ENCODE measurements at regions not wholly inside any gene's neighbourhood (a gene's known extent, or its start where the extent isn't known, plus 50 kb on each side); places are given as distances from the start of the nearest gene placed in this dataset.

DNA sequence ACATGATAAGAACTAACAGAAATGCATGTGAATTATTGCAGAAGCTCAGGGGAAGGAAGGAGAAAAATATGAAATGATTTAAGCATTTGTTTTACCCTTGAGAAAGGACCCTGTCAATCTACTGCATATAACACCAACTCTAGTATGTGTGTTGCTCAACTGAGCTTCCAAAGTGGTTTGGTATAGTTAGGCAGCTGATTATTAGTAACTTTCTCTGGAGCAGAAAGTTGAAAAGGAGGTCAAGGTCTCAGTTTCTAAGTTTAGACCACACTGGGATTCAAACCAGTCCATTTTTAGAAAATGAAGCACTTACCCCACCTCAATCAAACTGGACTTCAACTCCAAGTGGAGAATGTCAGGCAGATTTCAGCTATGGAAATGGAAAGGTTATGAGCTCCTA, 123.3 kb upstream of the CDC42EP3 start:
- TF ChIP-seq, protein P1, sequence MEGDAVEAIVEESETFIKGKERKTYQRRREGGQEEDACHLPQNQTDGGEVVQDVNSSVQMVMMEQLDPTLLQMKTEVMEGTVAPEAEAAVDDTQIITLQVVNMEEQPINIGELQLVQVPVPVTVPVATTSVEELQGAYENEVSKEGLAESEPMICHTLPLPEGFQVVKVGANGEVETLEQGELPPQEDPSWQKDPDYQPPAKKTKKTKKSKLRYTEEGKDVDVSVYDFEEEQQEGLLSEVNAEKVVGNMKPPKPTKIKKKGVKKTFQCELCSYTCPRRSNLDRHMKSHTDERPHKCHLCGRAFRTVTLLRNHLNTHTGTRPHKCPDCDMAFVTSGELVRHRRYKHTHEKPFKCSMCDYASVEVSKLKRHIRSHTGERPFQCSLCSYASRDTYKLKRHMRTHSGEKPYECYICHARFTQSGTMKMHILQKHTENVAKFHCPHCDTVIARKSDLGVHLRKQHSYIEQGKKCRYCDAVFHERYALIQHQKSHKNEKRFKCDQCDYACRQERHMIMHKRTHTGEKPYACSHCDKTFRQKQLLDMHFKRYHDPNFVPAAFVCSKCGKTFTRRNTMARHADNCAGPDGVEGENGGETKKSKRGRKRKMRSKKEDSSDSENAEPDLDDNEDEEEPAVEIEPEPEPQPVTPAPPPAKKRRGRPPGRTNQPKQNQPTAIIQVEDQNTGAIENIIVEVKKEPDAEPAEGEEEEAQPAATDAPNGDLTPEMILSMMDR (IDR thresholded peaks at IDR 0.05; ENCODE audit: low read depth, low read length, missing control alignments), result no peak
- no peak for DNase-seq (ENCODE audit: extremely low read depth, low read depth)

DNA sequence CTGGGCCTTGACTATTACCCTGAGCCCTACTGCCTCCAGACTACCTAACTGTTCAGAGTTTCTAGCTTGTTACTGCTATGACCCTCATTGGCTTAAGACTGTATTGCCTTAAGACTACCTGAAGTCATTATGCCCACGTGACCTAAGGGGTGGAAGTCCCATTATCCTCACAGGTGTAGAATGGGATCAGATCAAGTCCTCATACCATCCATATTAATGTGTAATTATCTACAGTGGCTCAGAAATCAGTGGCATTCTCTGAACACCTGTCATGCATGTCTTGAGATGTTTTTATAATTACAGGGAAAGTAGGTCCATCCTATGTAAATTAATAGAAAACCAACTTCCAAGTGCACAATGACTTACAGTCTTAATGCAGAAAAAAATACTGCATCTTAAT, 124.0 kb upstream of the CDC42EP3 start:
- DNase-seq (ENCODE audit: extremely low read depth, low read depth), result no peak
- H3K4me3 ChIP-seq (replicated peaks; ENCODE audit: low read depth, low read length), result no peak overlapping the region
- TF ChIP-seq, protein P1 (IDR thresholded peaks at IDR 0.05; ENCODE audit: low read depth, low read length, missing control alignments), result no peak

More for the DNA sequence above, 123.3 kb upstream of the CDC42EP3 start:
- no peak overlapping the region for H3K4me3 ChIP-seq (replicated peaks; ENCODE audit: low read depth, low read length)

DNA sequence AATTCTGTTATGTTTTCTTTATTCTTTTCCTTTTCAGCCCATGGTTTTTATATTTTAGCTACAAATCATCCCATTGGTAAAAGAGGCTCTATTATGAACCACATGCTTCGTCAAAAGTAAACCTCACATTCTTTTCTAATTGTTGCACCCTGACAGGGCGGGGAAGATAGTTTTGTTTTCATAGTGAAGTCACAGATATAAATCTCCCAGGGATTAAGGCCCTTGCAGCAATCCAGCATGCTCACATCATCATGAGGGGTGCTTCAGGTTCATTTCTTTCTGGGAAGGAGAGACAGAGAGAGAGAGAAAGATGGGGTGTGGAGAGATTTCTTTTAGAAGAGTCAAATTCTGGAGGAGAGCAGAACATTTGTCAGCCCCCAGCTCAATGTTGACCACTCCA, 124.5 kb upstream of the CDC42EP3 start:
- TF ChIP-seq, protein P1 (IDR thresholded peaks at IDR 0.05; ENCODE audit: low read depth, low read length, missing control alignments), result no peak

DNA sequence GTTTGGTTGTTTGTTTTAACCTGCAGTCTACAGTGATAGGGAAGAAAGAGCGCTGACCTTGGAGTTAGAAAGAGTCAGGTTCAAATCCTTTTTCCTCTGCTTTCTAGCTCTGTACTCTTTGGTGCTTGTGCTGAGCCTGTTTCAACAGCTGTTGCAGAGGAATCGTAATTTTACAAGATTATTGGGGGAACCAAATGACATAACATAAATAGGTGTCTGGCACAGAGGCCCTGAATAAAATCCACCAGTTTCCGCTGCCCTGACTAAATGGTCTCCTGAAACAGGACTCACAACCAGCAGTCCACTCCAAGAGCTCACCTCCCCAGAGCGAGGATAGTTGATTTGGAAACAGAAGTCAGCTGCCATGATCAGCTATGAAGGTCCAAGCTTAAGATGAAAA, 125.0 kb upstream of the CDC42EP3 start:
- TF ChIP-seq, protein P1 (IDR thresholded peaks at IDR 0.05; ENCODE audit: low read depth, low read length, missing control alignments), result no peak
- H3K4me3 ChIP-seq (replicated peaks; ENCODE audit: low read depth, low read length), result no peak overlapping the region
- no peak for DNase-seq (ENCODE audit: extremely low read depth, low read depth)

More for the DNA sequence above, 124.5 kb upstream of the CDC42EP3 start:
- no peak overlapping the region for H3K4me3 ChIP-seq (replicated peaks; ENCODE audit: low read depth, low read length)
- no peak for DNase-seq (ENCODE audit: extremely low read depth, low read depth)

DNA sequence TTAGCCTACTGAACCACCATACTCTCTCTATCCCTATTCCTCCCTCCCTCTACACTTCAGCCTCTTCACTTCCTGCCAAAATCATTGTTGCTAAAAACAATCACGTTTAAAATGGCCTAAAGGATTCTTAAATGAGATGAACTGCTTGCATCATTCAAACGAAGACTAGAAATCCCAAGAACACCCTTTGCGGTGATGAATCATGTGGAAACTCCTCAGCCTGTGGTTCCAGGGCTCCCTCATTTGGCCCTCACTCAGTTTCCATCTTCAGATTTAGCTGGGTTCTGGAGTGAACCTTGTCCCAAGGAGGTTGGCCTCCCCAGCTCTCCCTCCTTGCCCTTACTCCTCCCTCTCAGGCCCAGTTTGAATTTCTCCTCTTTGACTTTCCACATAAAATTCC, 125.6 kb upstream of the CDC42EP3 start:
- TF ChIP-seq, protein P1 (IDR thresholded peaks at IDR 0.05; ENCODE audit: low read depth, low read length, missing control alignments), result no peak
- DNase-seq (ENCODE audit: extremely low read depth, low read depth), result no peak
- no peak overlapping the region for H3K4me3 ChIP-seq (replicated peaks; ENCODE audit: low read depth, low read length)

DNA sequence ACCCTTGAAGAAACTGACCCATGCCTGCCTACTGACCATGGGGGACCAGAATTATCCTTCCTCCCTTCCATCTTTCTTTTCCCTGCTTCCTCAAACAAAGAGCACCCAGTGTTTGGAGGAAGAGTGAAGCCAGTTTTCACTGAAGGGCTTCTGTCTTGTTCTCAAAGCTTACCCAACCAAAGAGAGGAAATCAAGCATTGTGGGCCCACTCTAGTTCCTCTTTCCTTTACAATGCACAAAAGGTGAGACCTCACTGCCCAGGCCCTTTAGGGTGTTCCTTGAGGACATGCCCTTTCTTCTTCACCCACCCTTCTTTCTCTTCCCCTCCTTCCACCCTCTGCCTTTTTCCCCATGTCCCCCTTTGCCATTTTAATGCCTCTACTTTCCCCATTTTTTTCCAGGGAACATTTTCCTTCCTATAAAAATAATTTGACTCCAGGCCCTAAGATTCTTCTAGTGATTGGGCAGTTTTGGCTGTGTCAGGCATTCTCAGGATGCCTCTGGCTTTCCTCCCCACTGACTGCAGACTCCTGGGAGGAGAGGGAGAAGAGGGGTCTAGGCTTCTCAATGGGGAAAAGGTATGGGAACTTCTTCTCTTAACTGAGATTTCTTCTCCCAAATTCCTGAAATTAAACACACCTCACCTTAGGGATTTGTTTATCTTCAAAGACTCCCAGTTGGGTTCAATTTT, 126.6 kb upstream of the RMDN2 start:
- no peak for DNase-seq (ENCODE audit: extremely low read depth, low read depth)
- H3K4me3 ChIP-seq (replicated peaks; ENCODE audit: low read depth, low read length), result no peak overlapping the region
- TF ChIP-seq, protein P1 (IDR thresholded peaks at IDR 0.05; ENCODE audit: low read depth, low read length, missing control alignments), result no peak

Measured in HFF-Myc (cell line).